Kidney epithelial cell (primary cell): ENCODE measurements at regions not wholly inside any gene's neighbourhood (a gene's known extent, or its start where the extent isn't known, plus 50 kb on each side); places are given as distances from the start of the nearest gene placed in this dataset.

ENCODE experiments used
- DNase-seq: peaks from one replicate; pipeline ENCODE4 v3.0.0-alpha.2; 2010; ENCODE audit warnings: low read depth
- H3K27me3 ChIP-seq: 2 replicates; pipeline ENCODE4 v1.6.0; 2011; ENCODE audit warnings: low read length; ENCODE audit not compliant: control insufficient read depth, insufficient read depth
- H3K36me3 ChIP-seq: 2 replicates; pipeline ENCODE4 v1.5.1; 2011; ENCODE audit warnings: low read length; ENCODE audit not compliant: control insufficient read depth, insufficient read depth
- H3K4me3 ChIP-seq: 2 replicates; pipeline ENCODE4 v1.5.1; 2011; ENCODE audit warnings: low read depth, mild to moderate bottlenecking, control low read depth, low read length
- TF ChIP-seq, protein P1 (sequence below): IDR thresholded peaks from 2 replicates; pipeline ENCODE4 v1.5.1; 2011; ENCODE audit warnings: mild to moderate bottlenecking, moderate library complexity, low read length, control low read depth, inconsistent platforms; ENCODE audit not compliant: insufficient read depth, poor library complexity, severe bottlenecking

DNA sequence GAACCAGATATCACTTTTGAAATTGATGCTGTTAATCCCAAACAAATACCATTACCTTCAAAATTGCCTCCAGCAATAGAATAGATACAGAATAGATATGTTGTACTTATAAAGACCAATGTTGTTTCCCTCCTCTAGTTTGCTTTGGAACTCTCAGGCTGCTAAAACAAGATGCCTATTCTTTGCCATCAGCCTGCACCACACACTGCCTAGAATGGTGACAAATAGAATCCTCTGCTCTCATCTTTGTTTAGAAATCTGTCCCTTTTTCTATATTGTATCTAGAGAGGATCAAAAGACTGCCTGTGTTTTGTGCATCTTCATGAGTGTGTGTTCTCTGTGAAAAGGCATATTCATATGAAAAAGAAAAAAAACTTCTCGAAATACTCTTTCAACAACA is 349.2 kb upstream of the CCDC54 start:
- Histone ChIP-seq H3K36me3 (no peaks in the 10 kb centered on the region), H3K4me3 (no peak overlapping the region), H3K27me3 (no peaks in the 10 kb centered on the region)
- DNase-seq = no peak
- TF ChIP-seq, protein P1, sequence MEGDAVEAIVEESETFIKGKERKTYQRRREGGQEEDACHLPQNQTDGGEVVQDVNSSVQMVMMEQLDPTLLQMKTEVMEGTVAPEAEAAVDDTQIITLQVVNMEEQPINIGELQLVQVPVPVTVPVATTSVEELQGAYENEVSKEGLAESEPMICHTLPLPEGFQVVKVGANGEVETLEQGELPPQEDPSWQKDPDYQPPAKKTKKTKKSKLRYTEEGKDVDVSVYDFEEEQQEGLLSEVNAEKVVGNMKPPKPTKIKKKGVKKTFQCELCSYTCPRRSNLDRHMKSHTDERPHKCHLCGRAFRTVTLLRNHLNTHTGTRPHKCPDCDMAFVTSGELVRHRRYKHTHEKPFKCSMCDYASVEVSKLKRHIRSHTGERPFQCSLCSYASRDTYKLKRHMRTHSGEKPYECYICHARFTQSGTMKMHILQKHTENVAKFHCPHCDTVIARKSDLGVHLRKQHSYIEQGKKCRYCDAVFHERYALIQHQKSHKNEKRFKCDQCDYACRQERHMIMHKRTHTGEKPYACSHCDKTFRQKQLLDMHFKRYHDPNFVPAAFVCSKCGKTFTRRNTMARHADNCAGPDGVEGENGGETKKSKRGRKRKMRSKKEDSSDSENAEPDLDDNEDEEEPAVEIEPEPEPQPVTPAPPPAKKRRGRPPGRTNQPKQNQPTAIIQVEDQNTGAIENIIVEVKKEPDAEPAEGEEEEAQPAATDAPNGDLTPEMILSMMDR = no peak

DNA sequence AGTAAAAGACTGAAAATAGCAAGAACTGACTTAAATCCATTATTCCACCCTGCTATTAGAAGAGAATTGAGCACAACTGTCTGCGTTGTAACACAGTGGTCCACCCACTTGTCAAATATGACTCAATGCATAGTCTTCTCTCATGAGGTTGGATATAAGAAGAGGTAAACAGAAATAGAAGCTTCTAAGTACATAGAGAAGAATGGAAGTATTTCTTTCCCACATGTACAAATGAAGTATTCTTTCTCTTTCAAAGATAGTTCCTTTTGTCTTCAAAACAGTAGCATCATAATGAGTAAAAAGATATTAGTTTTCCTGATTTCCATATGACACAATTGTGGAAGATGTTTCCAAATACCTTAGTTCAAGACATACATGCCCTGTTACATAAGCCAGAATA is 348.6 kb upstream of the CCDC54 start:
- no peaks in the 10 kb centered on the region for H3K36me3 ChIP-seq
- TF ChIP-seq, protein P1 = no peak
- no peak overlapping the region for H3K4me3 ChIP-seq
- H3K27me3 ChIP-seq = no peaks in the 10 kb centered on the region
- DNase-seq = no peak

DNA sequence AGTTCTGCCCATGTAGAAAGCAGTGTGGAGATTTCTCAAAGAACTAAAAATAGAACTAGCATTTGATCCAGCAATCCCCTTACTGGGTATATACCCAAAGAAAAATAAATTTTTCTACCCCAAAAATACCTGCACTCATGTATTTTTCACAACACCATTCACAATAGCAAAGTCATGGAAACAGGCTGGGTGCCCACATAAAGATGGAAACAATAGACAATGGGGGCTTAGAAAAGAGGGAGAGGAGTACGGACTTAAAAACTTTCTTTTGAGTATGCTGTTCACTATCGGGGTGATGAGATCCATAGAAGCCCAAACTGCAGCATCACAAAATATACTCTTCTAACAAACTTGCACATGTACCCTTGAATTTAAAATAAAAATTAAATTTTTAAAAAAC is 345.1 kb upstream of the CCDC54 start:
- H3K36me3 ChIP-seq = no peaks in the 10 kb centered on the region
- no peak overlapping the region for H3K4me3 ChIP-seq
- TF ChIP-seq, protein P1 = no peak
- DNase-seq = no peak
- H3K27me3 ChIP-seq = no peaks in the 10 kb centered on the region

DNA sequence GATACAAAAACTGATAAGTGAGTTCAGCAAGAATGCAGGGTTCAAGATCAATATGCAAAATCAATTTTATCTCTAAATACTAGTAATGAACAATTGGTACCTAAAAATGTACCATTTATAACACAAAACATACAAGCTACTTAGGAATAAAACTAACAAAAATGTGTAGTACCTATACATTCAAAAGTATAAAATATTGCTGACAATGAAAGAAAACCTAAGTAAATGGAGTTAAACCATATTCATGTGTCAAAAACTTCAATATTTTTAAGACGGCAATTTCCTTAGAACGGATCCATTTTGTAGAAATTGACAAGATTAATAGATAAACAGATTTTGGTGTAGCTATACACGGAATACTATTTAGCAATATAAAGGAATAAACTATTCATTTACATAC is 343.1 kb upstream of the CCDC54 start:
- no peaks in the 10 kb centered on the region for H3K36me3 ChIP-seq
- DNase-seq = no peak
- no peaks in the 10 kb centered on the region for H3K27me3 ChIP-seq
- TF ChIP-seq, protein P1 = no peak
- H3K4me3 ChIP-seq = no peak overlapping the region

DNA sequence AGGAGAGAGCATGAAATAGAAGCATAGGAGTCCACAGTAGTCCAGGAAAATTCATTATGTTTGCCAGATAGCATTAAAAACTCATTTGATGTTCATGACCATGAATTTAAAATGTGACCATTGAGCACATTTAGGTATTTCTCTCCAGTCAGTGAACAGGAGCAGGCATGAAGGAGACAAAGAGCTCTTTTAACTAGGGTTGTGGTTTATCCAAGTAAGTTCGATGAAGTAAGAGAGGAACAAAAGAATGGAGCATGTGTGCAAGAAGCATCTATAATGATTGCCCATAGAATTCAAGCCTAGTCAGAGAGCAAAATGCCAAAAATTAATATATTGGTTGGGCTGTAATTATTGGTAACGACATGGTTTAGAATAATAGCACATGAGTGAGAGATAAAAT is 342.1 kb upstream of the CCDC54 start:
- no peak for DNase-seq

DNA sequence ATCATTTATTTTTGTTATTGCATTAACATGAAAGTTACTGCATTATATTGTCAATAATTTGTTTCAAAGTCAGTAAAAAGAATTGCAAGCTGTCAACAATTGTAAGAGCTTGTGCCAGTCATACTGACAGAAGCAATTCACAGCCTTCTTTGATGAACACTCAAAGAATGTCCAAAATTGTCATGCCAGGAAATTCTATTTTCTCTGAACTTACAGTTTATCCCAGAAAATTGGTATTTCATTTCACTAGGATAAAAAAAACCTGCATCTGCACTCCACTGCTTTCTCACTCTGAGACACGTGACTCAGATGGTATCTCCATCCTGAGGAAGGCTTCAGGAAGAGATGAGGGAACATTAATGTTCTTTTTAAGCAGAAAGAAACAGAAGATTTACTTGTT is 332.6 kb upstream of the CCDC54 start:
- Histone ChIP-seq H3K27me3 (no peaks in the 10 kb centered on the region), H3K36me3 (no peaks in the 10 kb centered on the region), H3K4me3 (no peak overlapping the region)
- DNase-seq = no peak
- TF ChIP-seq, protein P1 = no peak

More for the DNA sequence above, 342.1 kb upstream of the CCDC54 start:
- H3K4me3 ChIP-seq = no peak overlapping the region
- H3K36me3 ChIP-seq = no peaks in the 10 kb centered on the region
- no peaks in the 10 kb centered on the region for H3K27me3 ChIP-seq
- TF ChIP-seq, protein P1 = no peak
